ENCODE measurements at regions not wholly inside any gene's neighbourhood (a gene's known extent, or its start where the extent isn't known, plus 50 kb on each side); places are given as distances from the start of the nearest gene placed in this dataset.

- no peak overlapping the region for H3K4me3 Mint-ChIP-seq (ENCODE audit: low read depth)
- peaks cover 6% of the 10 kb centered on the region for H3K4me1 Mint-ChIP-seq (ENCODE audit: low read depth)
- H3K27me3 Mint-ChIP-seq: peaks cover 10% of the 10 kb centered on the region
- TF ChIP-seq CTCF (IDR thresholded peaks at IDR 0.05; ENCODE audit: unreplicated experiment): no peak
- no peaks in the 10 kb centered on the region for H3K9me3 Mint-ChIP-seq (ENCODE audit: low read depth)
- no peak overlapping the region for H3K27ac Mint-ChIP-seq
- H3K36me3 Mint-ChIP-seq (ENCODE audit: insufficient read depth): no peaks in the 10 kb centered on the region
- DNase-seq (ENCODE audit: low spot score, unreplicated experiment): no peak
These were observed 75.3 kb upstream of the NPAS2 start for GRCh38 chr2:100744589-100744988.

DNA sequence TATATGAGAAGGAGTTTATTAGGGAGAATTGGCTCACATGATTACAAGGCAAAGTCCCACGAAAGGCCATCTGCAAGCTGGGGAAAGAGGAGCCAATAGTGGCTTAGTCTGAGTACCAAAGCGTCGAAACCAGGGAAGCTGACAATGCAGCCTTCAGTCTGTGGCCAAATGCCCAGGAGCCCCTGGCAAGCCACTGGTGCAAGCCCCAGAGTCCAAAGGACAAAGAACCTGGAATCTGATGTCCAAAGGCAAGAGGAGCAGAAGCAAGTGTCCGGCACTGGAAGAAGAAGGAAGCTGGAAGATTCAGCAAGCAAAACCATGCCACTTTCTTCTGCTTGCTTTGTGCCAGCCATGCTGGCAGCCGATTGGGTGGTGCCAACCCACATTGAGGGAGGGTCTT, 74.3 kb upstream of the NPAS2 start:
- H3K27me3 Mint-ChIP-seq: peaks cover 8% of the 10 kb centered on the region
- TF ChIP-seq CTCF (IDR thresholded peaks at IDR 0.05; ENCODE audit: unreplicated experiment): no peak
- H3K36me3 Mint-ChIP-seq (ENCODE audit: insufficient read depth): no peaks in the 10 kb centered on the region
- H3K4me1 Mint-ChIP-seq (ENCODE audit: low read depth): peaks cover 6% of the 10 kb centered on the region
- H3K9me3 Mint-ChIP-seq (ENCODE audit: low read depth): no peaks in the 10 kb centered on the region
- no peak overlapping the region for H3K27ac Mint-ChIP-seq
- no peak overlapping the region for H3K4me3 Mint-ChIP-seq (ENCODE audit: low read depth)
- DNase-seq (ENCODE audit: low spot score, unreplicated experiment): no peak

- no peaks in the 10 kb centered on the region for H3K36me3 Mint-ChIP-seq (ENCODE audit: insufficient read depth)
- no peak overlapping the region for H3K27ac Mint-ChIP-seq
- H3K4me1 Mint-ChIP-seq (ENCODE audit: low read depth): peaks cover 1% of the 10 kb centered on the region
- no peak for DNase-seq (ENCODE audit: low spot score, unreplicated experiment)
- TF ChIP-seq CTCF (IDR thresholded peaks at IDR 0.05; ENCODE audit: unreplicated experiment): no peak
- H3K9me3 Mint-ChIP-seq (ENCODE audit: low read depth): no peaks in the 10 kb centered on the region
- peaks cover 15% of the 10 kb centered on the region for H3K27me3 Mint-ChIP-seq
- no peak overlapping the region for H3K4me3 Mint-ChIP-seq (ENCODE audit: low read depth)
These were observed 72.4 kb upstream of the NPAS2 start for GRCh38 chr2:100747551-100747950.

DNA sequence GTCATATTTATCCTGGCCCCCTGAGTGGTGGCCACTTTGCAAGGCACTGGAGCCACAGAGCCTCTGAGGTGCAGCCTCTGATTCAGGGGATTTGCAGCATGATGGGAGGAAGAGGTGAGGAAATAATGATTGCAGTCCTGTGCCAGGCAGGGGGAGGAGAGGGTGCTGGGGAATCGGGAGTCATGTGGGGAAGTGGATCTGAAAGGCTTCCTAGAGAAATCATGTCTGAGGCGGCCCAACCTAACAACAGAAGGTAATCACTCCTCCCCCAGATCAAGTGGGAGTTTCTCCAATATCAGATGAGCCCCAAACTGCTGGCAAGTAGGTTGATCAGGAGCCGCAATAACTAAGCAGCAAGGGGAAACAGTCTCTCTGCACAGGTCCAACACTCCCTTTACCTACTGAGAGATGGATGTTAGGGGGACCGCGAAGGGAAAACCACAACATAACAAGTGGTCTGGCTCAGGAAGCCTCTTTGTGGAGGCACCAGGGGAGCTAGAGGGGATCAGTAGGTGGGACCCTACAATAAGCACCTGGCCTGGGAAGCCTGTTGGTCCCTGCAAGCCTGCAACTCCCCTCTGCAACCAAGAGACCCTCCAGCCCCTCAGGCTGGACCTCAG, 71.8 kb upstream of the NPAS2 start:
- no peak overlapping the region for H3K4me3 Mint-ChIP-seq (ENCODE audit: low read depth)
- no peak for DNase-seq (ENCODE audit: low spot score, unreplicated experiment)
- no peaks in the 10 kb centered on the region for H3K36me3 Mint-ChIP-seq (ENCODE audit: insufficient read depth)
- no peaks in the 10 kb centered on the region for H3K4me1 Mint-ChIP-seq (ENCODE audit: low read depth)
- peaks cover 17% of the 10 kb centered on the region for H3K27me3 Mint-ChIP-seq
- no peaks in the 10 kb centered on the region for H3K9me3 Mint-ChIP-seq (ENCODE audit: low read depth)
- H3K27ac Mint-ChIP-seq: no peak overlapping the region
- no peak for TF ChIP-seq CTCF (IDR thresholded peaks at IDR 0.05; ENCODE audit: unreplicated experiment)

- DNase-seq (ENCODE audit: low spot score, unreplicated experiment): no peak
- Mint-ChIP-seq H3K9me3 (ENCODE audit: low read depth) (no peaks in the 10 kb centered on the region), H3K36me3 (ENCODE audit: insufficient read depth) (no peaks in the 10 kb centered on the region), H3K4me3 (ENCODE audit: low read depth) (no peak overlapping the region), H3K27me3 (peaks cover 19% of the 10 kb centered on the region), H3K27ac (no peak overlapping the region), H3K4me1 (ENCODE audit: low read depth) (no peaks in the 10 kb centered on the region)
- TF ChIP-seq CTCF (IDR thresholded peaks at IDR 0.05; ENCODE audit: unreplicated experiment): no peak
These were observed 71.3 kb upstream of the NPAS2 start for GRCh38 chr2:100748673-100749072.

Data from progenitor cell of endocrine pancreas (in vitro differentiated cells).